Small intestine (tissue), 7 donors: ENCODE measurements at regions not wholly inside any gene's neighbourhood (a gene's known extent, or its start where the extent isn't known, plus 50 kb on each side); places are given as distances from the start of the nearest gene placed in this dataset.

Experiments used
- DNase-seq, 2 donors: peaks; one replicate each; pipeline versions ENCODE4 v3.0.0 to v3.0.0-alpha.2; 2013
- FAIRE-seq: peaks from 2 replicates; lab custom pipeline; 2012; peaks lifted over from hg19 to GRCh38; lab: Jason Lieb, UNC
- H3K27ac ChIP-seq, 3 donors: one replicate each; pipeline ENCODE4 v1.5.1; 2013; ENCODE audit warnings: low read length in 2 of 3, mild to moderate bottlenecking in 2 of 3, control low read depth in 1 of 3, inconsistent platforms in 1 of 3, low read depth in 1 of 3, moderate library complexity in 1 of 3
- H3K27me3 ChIP-seq, 3 donors: one replicate each; pipeline ENCODE4 v1.6.1; 2013; ENCODE audit warnings: low read length in 3 of 3, inconsistent platforms in 1 of 3; ENCODE audit not compliant: control insufficient read depth in 3 of 3, insufficient read depth in 3 of 3
- H3K36me3 ChIP-seq, 3 donors: one replicate each; pipeline ENCODE4 v1.6.1; 2013; ENCODE audit warnings: low read length in 3 of 3, inconsistent platforms in 1 of 3, low read depth in 1 of 3, mild to moderate bottlenecking in 1 of 3, moderate library complexity in 1 of 3; ENCODE audit not compliant: control insufficient read depth in 3 of 3, insufficient read depth in 2 of 3
- H3K4me1 ChIP-seq, 3 donors: one replicate each; pipeline ENCODE4 v1.6.1; 2013; ENCODE audit warnings: low read length in 2 of 3, inconsistent platforms in 1 of 3, low read depth in 1 of 3, mild to moderate bottlenecking in 1 of 3, moderate library complexity in 1 of 3; ENCODE audit not compliant: control insufficient read depth in 3 of 3, insufficient read depth in 2 of 3
- H3K4me3 ChIP-seq, 3 donors: one replicate each; pipeline ENCODE4 v1.5.1; 2013; ENCODE audit warnings: low read length in 3 of 3, control low read depth in 1 of 3, inconsistent platforms in 1 of 3, low read depth in 1 of 3, mild to moderate bottlenecking in 1 of 3, moderate library complexity in 1 of 3
- H3K9me3 ChIP-seq, 2 donors: one replicate each; pipeline ENCODE4 v1.6.1; 2013; ENCODE audit warnings: low read depth in 1 of 2, low read length in 1 of 2; ENCODE audit not compliant: control insufficient read depth in 2 of 2, insufficient read depth in 1 of 2
- WGBS, 3 donors: extraction: QIAGEN DNeasy Blood & Tissue Kit; methylation state at CpG; one replicate each; pipeline ENCODE4 v1.1.7; 2013; 5-methylcytosine and 5-hydroxymethylcytosine counted together
- donor health status: healthy with polysubstance abuse.
- donor health status: control.
- donor health status: control.
- donor health status: Bipolar disorder and iron deficiency.
- donor health status: healthy.

- DNase-seq: no peak
- Histone ChIP-seq H3K27ac (no peak overlapping the region), H3K4me3 (no peak overlapping the region), H3K9me3 (no peaks in the 10 kb centered on the region), H3K27me3 (no peaks in the 10 kb centered on the region), H3K4me1 (no peaks in the 10 kb centered on the region), H3K36me3 (no peaks in the 10 kb centered on the region)
- 77 to 84% (median 83%) methylated on average over 6 of the region's 6 CpGs for WGBS, 3 donors
- no peak for FAIRE-seq
These were observed 312.5 kb upstream of the CHAC2 start for GRCh38 chr2:53455094-53455493.

- 51 to 62% (median 54%) methylated on average over 8 of the region's 8 CpGs for WGBS, 3 donors
- FAIRE-seq (no peak), DNase-seq (no peak)
- no peaks in the 10 kb centered on the region for H3K36me3 ChIP-seq
- H3K4me3 ChIP-seq: no peak overlapping the region
- no peaks in the 10 kb centered on the region for H3K4me1 ChIP-seq
- no peaks in the 10 kb centered on the region for H3K9me3 ChIP-seq
- H3K27ac ChIP-seq: no peak overlapping the region
- no peaks in the 10 kb centered on the region for H3K27me3 ChIP-seq
These were observed 314.5 kb upstream of the CHAC2 start for GRCh38 chr2:53452957-53453748.

- WGBS, 3 donors: 13 to 31% (median 27%) methylated on average over 1 of the region's 1 CpG
- FAIRE-seq: no peak
These were observed 315.2 kb upstream of the CHAC2 start for GRCh38 chr2:53452400-53452799.

GRCh38 chr2:53450923-53451322, 316.7 kb upstream of the CHAC2 start:
- FAIRE-seq (no peak), DNase-seq (no peak)
- Histone ChIP-seq H3K36me3 (no peaks in the 10 kb centered on the region), H3K27me3 (no peaks in the 10 kb centered on the region), H3K9me3 (no peaks in the 10 kb centered on the region), H3K4me1 (no peaks in the 10 kb centered on the region), H3K27ac (no peak overlapping the region), H3K4me3 (no peak overlapping the region)
- WGBS, 3 donors: 42 to 66% (median 47%) methylated on average over 4 of the region's 4 CpGs

More at GRCh38 chr2:53452400-53452799, 315.2 kb upstream of the CHAC2 start:
- no peaks in the 10 kb centered on the region for H3K27me3 ChIP-seq
- no peaks in the 10 kb centered on the region for H3K9me3 ChIP-seq
- H3K4me3 ChIP-seq: no peak overlapping the region
- no peak overlapping the region for H3K27ac ChIP-seq
- no peak for DNase-seq
- H3K4me1 ChIP-seq: no peaks in the 10 kb centered on the region
- H3K36me3 ChIP-seq: no peaks in the 10 kb centered on the region

GRCh38 chr2:53448591-53448990, 319.0 kb upstream of the CHAC2 start:
- no peaks in the 10 kb centered on the region for H3K36me3 ChIP-seq
- no peak for DNase-seq
- H3K4me3 ChIP-seq: no peak overlapping the region
- no peaks in the 10 kb centered on the region for H3K9me3 ChIP-seq
- no peak overlapping the region for H3K27ac ChIP-seq
- no peaks in the 10 kb centered on the region for H3K27me3 ChIP-seq
- no peak for FAIRE-seq
- WGBS, 3 donors: 40 to 50% (median 44%) methylated on average over 1 of the region's 1 CpG
- H3K4me1 ChIP-seq: no peaks in the 10 kb centered on the region

- H3K36me3 ChIP-seq: no peaks in the 10 kb centered on the region
- no peaks in the 10 kb centered on the region for H3K9me3 ChIP-seq
- no peaks in the 10 kb centered on the region for H3K27me3 ChIP-seq
- no peak overlapping the region for H3K4me3 ChIP-seq
- DNase-seq (no peak), FAIRE-seq (no peak)
- H3K4me1 ChIP-seq: no peaks in the 10 kb centered on the region
- no peak overlapping the region for H3K27ac ChIP-seq
- 88 to 90% (median 89%) methylated on average over 5 of the region's 5 CpGs for WGBS, 3 donors
These were observed 319.5 kb upstream of the CHAC2 start for GRCh38 chr2:53448086-53448485.

- no peak for FAIRE-seq
- H3K9me3 ChIP-seq: no peaks in the 10 kb centered on the region
- no peaks in the 10 kb centered on the region for H3K4me1 ChIP-seq
These were observed 322.1 kb upstream of the CHAC2 start for GRCh38 chr2:53445383-53446070.

GRCh38 chr2:53442783-53443182, 324.8 kb upstream of the CHAC2 start:
- FAIRE-seq: no peak
- Histone ChIP-seq H3K4me3 (no peak overlapping the region), H3K27me3 (no peaks in the 10 kb centered on the region), H3K36me3 (no peaks in the 10 kb centered on the region), H3K9me3 (no peaks in the 10 kb centered on the region), H3K27ac (no peak overlapping the region), H3K4me1 (no peaks in the 10 kb centered on the region)
- 67 to 77% (median 72%) methylated on average over 4 of the region's 4 CpGs for WGBS, 3 donors
- peak in 1 of 2 donors; percentile 1 for DNase-seq

More at GRCh38 chr2:53445383-53446070, 322.1 kb upstream of the CHAC2 start:
- 25 to 46% (median 35%) methylated on average over 7 of the region's 7 CpGs for WGBS, 3 donors
- Histone ChIP-seq H3K36me3 (no peaks in the 10 kb centered on the region), H3K4me3 (no peak overlapping the region), H3K27ac (no peak overlapping the region), H3K27me3 (no peaks in the 10 kb centered on the region)
- DNase-seq: peak in 1 of 2 donors; percentile 13
